Memory B cell (primary cell): ENCODE measurements at regions not wholly inside any gene's neighbourhood (a gene's known extent, or its start where the extent isn't known, plus 50 kb on each side); places are given as distances from the start of the nearest gene placed in this dataset.
"Not testable (repeated sequence)": the region's sequence is repeated elsewhere in the genome, so short reads cannot be mapped to it uniquely, and the experiment has no call there.

Experiments
- ATAC-seq: fragments of 150-1000 bp; cut with Tn5 transposase; 2 replicates; pipeline ENCODE4 v1.10.0; 2021; ENCODE audit warnings: low read depth, mild to moderate bottlenecking, moderate library complexity
- DNase-seq, 2 donors: peaks; one replicate each; pipeline ENCODE4 v3.0.0; 2022; ENCODE audit warnings: low spot score in 2 of 2
- H3K27ac Mint-ChIP-seq: one replicate; pipeline ENCODE4 v1.8.0; 2022; ENCODE audit warnings: mild to moderate bottlenecking, moderate library complexity, mixed read lengths
- H3K27me3 Mint-ChIP-seq: one replicate; pipeline ENCODE4 v1.8.0; 2022; ENCODE audit warnings: mixed read lengths
- H3K36me3 Mint-ChIP-seq: one replicate; pipeline ENCODE4 v1.8.0; 2022; ENCODE audit warnings: mild to moderate bottlenecking, mixed read lengths
- H3K4me1 Mint-ChIP-seq: one replicate; pipeline ENCODE4 v1.8.0; 2022; ENCODE audit warnings: mixed read lengths
- H3K4me3 Mint-ChIP-seq: one replicate; pipeline ENCODE4 v1.8.0; 2022; ENCODE audit warnings: mild to moderate bottlenecking, moderate library complexity, mixed read lengths
- H3K9me3 Mint-ChIP-seq: one replicate; pipeline ENCODE4 v1.8.0; 2022; ENCODE audit warnings: mixed read lengths

DNA sequence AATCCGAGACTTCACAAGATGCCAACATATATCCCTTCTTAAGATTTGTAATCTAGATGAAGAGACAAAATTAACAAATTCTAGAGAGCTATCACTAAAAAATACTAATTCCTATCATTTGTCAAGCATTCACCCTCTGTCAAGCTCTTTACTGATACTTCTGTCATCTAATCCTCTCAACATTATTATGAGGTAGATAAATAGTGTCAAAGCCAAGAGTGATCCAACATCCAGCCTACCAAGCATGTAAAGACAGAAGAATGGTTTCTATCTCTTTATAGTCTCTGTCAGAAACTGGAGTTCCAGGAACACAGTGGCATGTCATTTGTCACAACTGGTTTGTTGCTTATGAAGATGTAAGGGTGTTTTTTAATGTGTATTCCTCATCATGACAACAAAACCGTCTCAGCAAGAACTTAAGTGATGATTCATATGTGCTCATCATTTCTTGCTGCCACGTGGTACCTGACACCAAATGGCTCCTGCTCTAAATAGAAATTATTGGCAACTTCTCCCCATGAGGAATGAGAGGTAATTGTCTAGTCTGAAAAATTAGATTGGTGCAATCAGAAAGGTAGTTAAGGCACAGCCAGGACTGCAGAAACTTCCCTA, 196.8 kb downstream of the TOX3 start:
- Mint-ChIP-seq H3K36me3 (no peaks in the 10 kb centered on the region), H3K4me1 (no peaks in the 10 kb centered on the region), H3K27me3 (no peaks in the 10 kb centered on the region), H3K4me3 (no peak overlapping the region), H3K27ac (no peak overlapping the region), H3K9me3 (peaks cover 7% of the 10 kb centered on the region)
- ATAC-seq: no peak
- no peak for DNase-seq

- DNase-seq: no peak
- H3K27ac Mint-ChIP-seq: no peak overlapping the region
- no peak overlapping the region for H3K4me3 Mint-ChIP-seq
- H3K36me3 Mint-ChIP-seq: no peaks in the 10 kb centered on the region
- peaks cover 3% of the 10 kb centered on the region for H3K9me3 Mint-ChIP-seq
- H3K27me3 Mint-ChIP-seq: no peaks in the 10 kb centered on the region
- H3K4me1 Mint-ChIP-seq: no peaks in the 10 kb centered on the region
- ATAC-seq: no peak
Observed at GRCh38 chr16:52346709-52347108, 200.2 kb downstream of the TOX3 start.

DNA sequence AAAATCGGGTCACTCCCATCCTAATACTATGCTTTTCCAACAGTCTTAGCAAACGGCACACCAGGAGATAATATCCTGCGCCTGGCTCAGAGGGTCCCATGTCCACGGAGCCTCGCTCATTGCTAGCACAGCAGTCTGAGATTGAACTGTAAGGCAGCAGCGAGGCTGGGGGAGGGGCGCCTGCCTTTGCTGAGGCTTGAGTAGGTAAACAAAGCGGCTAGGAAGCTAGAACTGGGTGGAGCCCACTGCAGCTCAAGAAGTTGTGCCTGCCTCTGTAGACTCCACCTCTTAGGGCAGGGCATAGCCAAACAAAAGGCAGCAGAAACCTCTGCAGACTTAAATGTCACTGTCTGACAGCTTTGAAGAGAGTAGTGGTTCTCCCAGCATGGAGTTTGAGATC, 213.3 kb downstream of the TOX3 start:
- not testable (repeated sequence) for H3K27me3 Mint-ChIP-seq, H3K9me3 Mint-ChIP-seq, ATAC-seq

GRCh38 chr16:52320930-52321439, 226.0 kb downstream of the TOX3 start:
- Mint-ChIP-seq H3K4me1 (no peaks in the 10 kb centered on the region), H3K4me3 (no peak overlapping the region), H3K27ac (no peak overlapping the region), H3K27me3 (no peaks in the 10 kb centered on the region), H3K9me3 (peaks cover 6% of the 10 kb centered on the region), H3K36me3 (no peaks in the 10 kb centered on the region)
- DNase-seq (no peak), ATAC-seq (no peak)

More for the DNA sequence above, 213.3 kb downstream of the TOX3 start:
- not testable (repeated sequence) for H3K4me3 Mint-ChIP-seq, H3K4me1 Mint-ChIP-seq, H3K36me3 Mint-ChIP-seq, H3K27ac Mint-ChIP-seq, DNase-seq

DNA sequence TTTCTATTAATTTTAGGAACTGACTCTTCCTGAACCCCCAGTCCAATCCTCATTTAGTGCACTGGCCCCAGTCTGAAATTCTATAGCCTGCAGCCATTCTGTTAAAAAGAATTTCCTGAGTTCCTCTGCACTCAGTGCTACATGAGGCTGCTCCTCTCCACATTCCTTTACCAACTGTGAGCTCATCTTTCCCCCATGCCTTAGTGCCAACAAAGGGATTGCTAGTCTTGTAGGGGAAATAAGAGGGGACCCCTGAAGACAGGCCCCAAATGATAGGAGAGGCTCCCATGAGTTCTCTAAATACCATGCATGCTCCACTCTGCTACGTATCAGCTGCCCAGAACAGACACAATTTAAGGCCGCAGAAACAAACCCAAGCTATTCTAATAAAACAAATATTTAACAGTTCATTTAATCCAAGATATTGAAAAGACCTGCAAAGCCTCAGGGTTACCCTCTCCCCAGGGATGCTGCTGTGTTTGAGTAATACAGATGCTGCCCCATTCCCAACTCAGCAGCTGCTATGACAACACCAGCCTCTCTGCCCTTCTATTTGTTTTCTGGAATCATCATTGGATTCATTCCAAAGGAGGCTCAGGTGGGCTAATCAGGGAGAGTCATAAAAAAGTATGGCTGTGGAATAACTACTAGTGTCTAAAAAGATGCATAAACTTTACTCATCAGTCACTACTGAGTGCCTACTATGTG, 228.5 kb downstream of the TOX3 start:
- Mint-ChIP-seq H3K27me3 (no peaks in the 10 kb centered on the region), H3K36me3 (no peaks in the 10 kb centered on the region), H3K27ac (no peak overlapping the region), H3K4me1 (no peaks in the 10 kb centered on the region), H3K9me3 (peaks cover 11% of the 10 kb centered on the region), H3K4me3 (no peak overlapping the region)
- ATAC-seq (no peak), DNase-seq (no peak)

DNA sequence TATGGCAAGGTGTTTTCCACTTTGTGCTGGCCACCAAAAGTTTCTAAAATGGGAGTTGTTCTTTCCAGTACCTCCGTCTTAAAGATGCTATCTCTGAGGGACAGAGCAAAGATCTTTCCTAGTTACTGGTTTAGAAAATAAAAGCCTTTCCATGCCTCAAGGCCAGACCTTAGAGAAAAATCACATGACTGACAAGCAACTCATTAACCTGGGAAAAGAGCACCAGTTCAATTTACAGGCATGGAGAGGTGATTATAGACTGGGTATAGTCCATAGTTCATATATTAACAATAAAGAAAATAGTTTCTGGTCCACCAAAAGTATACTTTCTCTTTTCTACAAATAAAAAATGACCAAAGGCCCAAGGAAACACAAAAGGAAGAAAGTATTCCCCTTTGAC, 230.7 kb downstream of the TOX3 start:
- no peaks in the 10 kb centered on the region for H3K36me3 Mint-ChIP-seq
- H3K4me1 Mint-ChIP-seq: no peaks in the 10 kb centered on the region
- ATAC-seq (no peak), DNase-seq (no peak)
- H3K9me3 Mint-ChIP-seq: peaks cover 8% of the 10 kb centered on the region
- no peaks in the 10 kb centered on the region for H3K27me3 Mint-ChIP-seq
- no peak overlapping the region for H3K4me3 Mint-ChIP-seq
- no peak overlapping the region for H3K27ac Mint-ChIP-seq

DNA sequence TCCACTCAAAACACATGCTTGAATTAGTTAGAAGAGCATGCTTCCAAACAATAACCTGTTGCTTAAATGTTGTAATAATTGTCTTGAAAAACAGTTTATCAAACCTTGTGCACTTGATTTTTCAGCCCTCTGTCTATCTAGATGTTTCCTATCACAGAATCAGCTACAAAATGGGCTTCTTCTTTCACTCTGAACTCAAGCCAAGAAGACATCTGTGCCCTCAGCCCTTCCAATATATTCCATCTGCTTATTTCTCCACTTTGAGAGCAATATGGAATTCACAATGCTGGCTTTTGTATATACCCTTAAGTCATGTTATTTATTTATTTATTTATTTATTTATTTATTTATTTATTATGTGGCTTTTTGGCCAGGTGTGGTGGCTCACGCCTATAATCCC, 234.2 kb downstream of the TOX3 start:
- no peaks in the 10 kb centered on the region for H3K27me3 Mint-ChIP-seq
- H3K4me3 Mint-ChIP-seq: no peak overlapping the region
- H3K27ac Mint-ChIP-seq: no peak overlapping the region
- no peaks in the 10 kb centered on the region for H3K4me1 Mint-ChIP-seq
- peaks cover 7% of the 10 kb centered on the region for H3K9me3 Mint-ChIP-seq
- ATAC-seq (no peak), DNase-seq (no peak)
- no peaks in the 10 kb centered on the region for H3K36me3 Mint-ChIP-seq

DNA sequence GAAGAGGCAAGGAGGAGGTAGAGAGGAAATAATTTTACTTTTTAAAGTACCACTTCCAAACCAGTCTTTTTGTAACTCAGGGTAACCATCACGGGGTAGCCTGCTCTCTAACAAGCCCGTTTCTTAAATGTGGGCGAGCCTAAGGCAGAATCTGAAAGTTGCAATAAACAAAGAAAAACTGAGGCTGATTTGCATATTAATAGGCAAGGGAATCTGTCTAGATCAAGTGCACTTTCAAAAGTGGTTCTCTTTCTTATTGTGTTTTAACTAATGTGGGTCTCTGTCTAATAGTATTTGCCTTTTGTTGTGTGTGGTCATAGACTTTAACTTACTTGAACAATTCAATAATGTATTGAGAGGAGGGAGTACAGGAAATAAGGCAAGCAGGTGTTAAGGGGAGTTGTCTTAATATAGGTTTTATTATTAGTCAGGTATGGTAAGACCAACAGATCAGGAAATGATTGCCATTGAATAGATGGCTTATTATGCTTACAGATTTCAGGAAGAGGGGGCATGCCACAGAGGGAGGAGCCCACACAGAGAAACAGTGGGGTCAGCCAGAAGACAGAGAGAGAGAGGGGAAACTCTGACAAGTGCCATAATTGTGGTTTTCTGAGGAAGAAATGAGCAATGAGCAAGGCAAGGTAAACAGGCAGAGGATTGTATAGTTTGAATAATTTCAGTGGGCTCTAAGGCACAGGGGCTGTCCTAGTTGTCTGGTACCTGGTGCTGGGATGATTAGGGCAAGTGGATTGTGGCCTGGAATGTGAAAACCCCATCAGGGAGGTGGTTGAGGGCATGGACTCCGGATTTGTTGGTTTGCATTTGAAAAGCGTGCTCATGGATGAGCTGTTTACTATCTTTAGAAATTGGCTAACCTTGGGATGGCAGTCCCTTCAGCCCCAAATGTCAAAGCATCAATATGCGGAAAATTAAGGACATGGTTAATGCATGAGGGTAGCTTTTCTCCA, 237.2 kb downstream of the TOX3 start:
- Mint-ChIP-seq H3K27ac (no peak overlapping the region), H3K4me3 (no peak overlapping the region), H3K9me3 (peaks cover 5% of the 10 kb centered on the region), H3K36me3 (no peaks in the 10 kb centered on the region), H3K27me3 (no peaks in the 10 kb centered on the region), H3K4me1 (no peaks in the 10 kb centered on the region)
- ATAC-seq (no peak), DNase-seq (no peak)

GRCh38 chr16:52308051-52308450, 238.9 kb downstream of the TOX3 start:
- DNase-seq (no peak), ATAC-seq (no peak)
- Mint-ChIP-seq H3K36me3 (no peaks in the 10 kb centered on the region), H3K4me3 (no peak overlapping the region), H3K27ac (no peak overlapping the region), H3K27me3 (no peaks in the 10 kb centered on the region), H3K9me3 (peaks cover 2% of the 10 kb centered on the region), H3K4me1 (no peaks in the 10 kb centered on the region)

DNA sequence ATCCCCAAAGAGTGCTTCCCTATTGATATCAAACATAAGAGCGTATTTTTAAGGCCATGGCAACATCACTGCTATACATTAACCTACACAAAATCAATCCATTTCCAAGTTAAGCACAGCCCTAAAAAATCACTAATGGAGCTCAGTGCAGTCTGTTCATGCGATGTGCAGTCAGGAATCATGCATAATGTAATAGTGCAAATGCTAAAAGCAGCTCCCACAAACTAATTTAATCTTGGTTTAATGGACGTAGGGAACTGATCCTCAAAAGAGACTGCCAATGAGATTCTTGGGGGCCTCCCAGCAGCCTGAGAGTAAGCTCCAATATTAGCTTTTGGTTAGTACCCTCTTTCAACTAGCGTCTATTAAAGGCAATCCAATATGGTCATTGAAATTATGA, 245.9 kb downstream of the TOX3 start:
- Mint-ChIP-seq H3K4me1 (no peaks in the 10 kb centered on the region), H3K36me3 (no peaks in the 10 kb centered on the region), H3K9me3 (peaks cover 3% of the 10 kb centered on the region), H3K27me3 (no peaks in the 10 kb centered on the region), H3K27ac (no peak overlapping the region), H3K4me3 (no peak overlapping the region)
- DNase-seq (no peak), ATAC-seq (no peak)

DNA sequence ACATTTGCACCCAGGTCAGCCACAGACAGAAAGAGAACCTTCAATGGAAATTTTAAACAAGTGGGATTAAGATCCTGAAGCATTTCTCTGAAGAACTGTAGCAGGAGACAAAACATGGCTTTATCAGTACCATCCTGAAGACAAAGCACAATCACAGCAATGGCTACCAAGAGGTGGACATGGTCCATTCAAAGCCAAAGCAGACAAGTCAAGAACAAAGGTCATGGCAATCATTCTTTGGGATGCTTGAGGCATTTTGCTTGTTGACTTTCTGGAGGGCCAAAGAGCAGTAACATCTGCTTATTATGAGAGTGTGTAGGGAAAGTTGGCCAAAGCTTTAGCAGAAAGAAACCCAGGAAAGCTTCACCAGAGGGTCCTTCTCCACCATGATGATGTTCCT, 248.2 kb downstream of the TOX3 start:
- peaks cover 4% of the 10 kb centered on the region for H3K9me3 Mint-ChIP-seq
- no peaks in the 10 kb centered on the region for H3K27me3 Mint-ChIP-seq
- H3K4me1 Mint-ChIP-seq: no peaks in the 10 kb centered on the region
- DNase-seq: no peak
- ATAC-seq: no peak
- H3K4me3 Mint-ChIP-seq: no peak overlapping the region
- no peaks in the 10 kb centered on the region for H3K36me3 Mint-ChIP-seq
- H3K27ac Mint-ChIP-seq: no peak overlapping the region

DNA sequence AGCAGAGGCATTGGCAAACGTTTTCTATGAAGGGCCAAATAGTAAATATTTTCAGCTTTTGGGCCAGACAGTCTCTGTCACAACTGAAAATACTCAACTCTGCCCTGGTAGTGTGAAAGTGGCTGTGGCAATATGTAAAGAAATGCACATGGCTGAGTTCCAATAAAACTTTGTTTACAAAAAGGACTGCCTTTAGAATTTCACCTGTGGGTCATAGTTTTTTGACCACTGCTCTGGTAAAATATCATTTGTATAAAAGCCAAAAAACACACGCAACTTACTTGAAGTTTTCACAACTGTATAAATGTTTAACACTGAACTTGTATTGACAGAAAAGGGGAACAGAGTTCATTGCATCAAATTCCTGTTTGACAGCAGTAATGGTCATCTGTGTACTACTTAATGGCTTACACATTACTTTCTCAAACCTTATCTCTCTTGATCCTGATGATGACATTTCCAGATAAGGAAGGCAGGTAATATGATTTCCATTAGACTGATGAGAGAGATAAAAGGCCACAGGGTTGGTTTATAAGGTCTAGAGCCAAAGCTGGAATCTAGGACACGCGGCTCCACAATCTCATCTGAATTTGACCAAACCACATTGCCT, 250.1 kb downstream of the TOX3 start:
- H3K9me3 Mint-ChIP-seq, DNase-seq, ATAC-seq, H3K36me3 Mint-ChIP-seq, H3K4me1 Mint-ChIP-seq, H3K27ac Mint-ChIP-seq, H3K4me3 Mint-ChIP-seq, H3K27me3 Mint-ChIP-seq: not testable (repeated sequence)

GRCh38 chr16:52296076-52296475, 250.9 kb downstream of the TOX3 start:
- no peaks in the 10 kb centered on the region for H3K4me1 Mint-ChIP-seq
- no peak overlapping the region for H3K27ac Mint-ChIP-seq

GRCh38 chr16:52294660-52295059, 252.3 kb downstream of the TOX3 start:
- no peaks in the 10 kb centered on the region for H3K4me1 Mint-ChIP-seq
- H3K9me3 Mint-ChIP-seq: peaks cover 3% of the 10 kb centered on the region
- ATAC-seq (no peak), DNase-seq (no peak)
- no peak overlapping the region for H3K4me3 Mint-ChIP-seq
- no peak overlapping the region for H3K27ac Mint-ChIP-seq
- no peaks in the 10 kb centered on the region for H3K27me3 Mint-ChIP-seq
- H3K36me3 Mint-ChIP-seq: no peaks in the 10 kb centered on the region

More at GRCh38 chr16:52296076-52296475, 250.9 kb downstream of the TOX3 start:
- no peak for DNase-seq
- ATAC-seq: no peak
- Mint-ChIP-seq H3K4me3 (no peak overlapping the region), H3K36me3 (no peaks in the 10 kb centered on the region), H3K9me3 (peaks cover 3% of the 10 kb centered on the region), H3K27me3 (no peaks in the 10 kb centered on the region)
